Cardiac fibroblast (primary cell): ENCODE measurements at regions not wholly inside any gene's neighbourhood (a gene's known extent, or its start where the extent isn't known, plus 50 kb on each side); places are given as distances from the start of the nearest gene placed in this dataset.
A peak's percentile ranks its signal among the peaks of the same experiment; 100 is the strongest.
"Not testable (repeated sequence)": the region's sequence is repeated elsewhere in the genome, so short reads cannot be mapped to it uniquely, and the experiment has no call there.

Source experiments
- DNase-seq, 2 donors: peaks; one replicate each; pipeline versions ENCODE4 v3.0.0 to v3.0.0-alpha.2; 2010; ENCODE audit warnings: low read depth in 2 of 2
- H3K4me3 ChIP-seq, 2 donors: replicated peaks in 1 of 2; 1 replicate in 1 of 2; 2 replicates in 1 of 2; pipeline ENCODE4 v1.5.1; 2011; ENCODE audit warnings: low read depth in 2 of 2, low read length in 2 of 2, mild to moderate bottlenecking in 2 of 2, moderate library complexity in 1 of 2
- CTCF ChIP-seq: IDR thresholded peaks from one replicate; pipeline ENCODE4 v1.5.1; 2011; ENCODE audit warnings: low read depth, mild to moderate bottlenecking, low read length, inconsistent platforms

- H3K4me3 ChIP-seq = no peak overlapping the region
- TF ChIP-seq CTCF = no peak
- peak; percentile 1 to 22 for DNase-seq
These were observed 133.6 kb upstream of the VAMP7 start for GRCh38 chrX:155747520-155747919.

GRCh38 chrX:155745792-155746191 is 133.0 kb upstream of the TMLHE start:
- no peak for TF ChIP-seq CTCF
- peak; percentile 33 to 57 for DNase-seq

GRCh38 chrX:155744534-155744933 is 131.8 kb upstream of the TMLHE start:
- no peak for DNase-seq
- no peak overlapping the region for H3K4me3 ChIP-seq
- no peak for TF ChIP-seq CTCF

More at GRCh38 chrX:155745792-155746191, 133.0 kb upstream of the TMLHE start:
- no peak overlapping the region for H3K4me3 ChIP-seq

- H3K4me3 ChIP-seq, DNase-seq: not testable (repeated sequence)
These were observed 115.6 kb upstream of the TMLHE start for GRCh38 chrX:155728335-155728734.

- H3K4me3 ChIP-seq = no peak overlapping the region
These were observed 106.3 kb upstream of the TMLHE start for GRCh38 chrX:155718972-155719586.

GRCh38 chrX:155715141-155715540 is 102.4 kb upstream of the TMLHE start:
- no peak overlapping the region for H3K4me3 ChIP-seq
- TF ChIP-seq CTCF = no peak
- no peak for DNase-seq

More at GRCh38 chrX:155718972-155719586, 106.3 kb upstream of the TMLHE start:
- TF ChIP-seq CTCF = no peak
- peak in 1 of 2 donors; percentile 9 for DNase-seq

- no peak overlapping the region for H3K4me3 ChIP-seq
- no peak for DNase-seq
- TF ChIP-seq CTCF = no peak
These were observed 82.7 kb upstream of the TMLHE start for GRCh38 chrX:155695419-155695818.
